HG02852 (cell line): ENCODE measurements at regions not wholly inside any gene's neighbourhood (a gene's known extent, or its start where the extent isn't known, plus 50 kb on each side); places are given as distances from the start of the nearest gene placed in this dataset.
"Not testable (repeated sequence)": the region's sequence is repeated elsewhere in the genome, so short reads cannot be mapped to it uniquely, and the experiment has no call there.

Source experiments
- ATAC-seq: cut with Tn5 transposase; IDR thresholded peaks from one replicate; pipeline ENCODE4 v1.9.1; 2021; ENCODE audit warnings: mild to moderate bottlenecking, moderate library complexity; ENCODE audit not compliant: unreplicated experiment

DNA sequence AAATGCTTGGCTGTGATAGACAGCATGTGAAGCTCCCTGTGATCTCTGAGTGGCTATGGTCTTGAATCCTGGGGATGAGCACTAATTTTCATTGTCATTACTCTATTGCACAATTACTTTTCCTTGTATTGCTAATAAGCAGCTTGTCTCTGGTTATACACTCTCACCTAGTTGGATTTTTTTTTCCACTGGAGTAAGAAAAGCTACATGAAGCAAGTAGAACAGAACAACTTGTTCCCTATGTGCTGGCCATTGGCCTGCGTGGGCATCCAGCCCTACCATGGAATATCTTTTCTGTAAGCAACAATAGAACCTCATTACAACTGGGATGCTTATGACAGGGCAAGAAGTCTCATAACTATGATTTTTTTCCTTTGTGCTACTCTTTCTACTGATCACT lies 807.4 kb downstream of the TNS3 start:
- no peak for ATAC-seq

DNA sequence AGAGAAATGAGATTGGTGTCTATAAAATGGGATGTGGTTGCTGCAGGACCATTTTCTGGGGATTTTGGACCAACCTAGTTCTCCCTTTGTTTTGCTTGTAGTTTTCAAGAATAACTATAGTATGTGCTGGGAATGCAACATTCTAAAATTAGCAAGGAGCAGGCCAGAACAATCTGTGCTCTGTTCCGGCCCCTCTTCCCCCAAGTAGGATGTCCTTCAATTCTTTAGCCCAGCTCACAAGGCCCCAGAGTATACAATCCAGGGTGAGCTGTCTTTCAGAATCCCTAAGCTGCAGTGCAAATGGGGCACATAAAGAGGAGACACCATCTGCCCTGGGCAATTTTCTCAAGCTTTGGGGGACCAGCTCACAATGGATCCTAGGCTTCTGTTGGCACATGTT lies 809.1 kb downstream of the TNS3 start:
- ATAC-seq, result no peak

DNA sequence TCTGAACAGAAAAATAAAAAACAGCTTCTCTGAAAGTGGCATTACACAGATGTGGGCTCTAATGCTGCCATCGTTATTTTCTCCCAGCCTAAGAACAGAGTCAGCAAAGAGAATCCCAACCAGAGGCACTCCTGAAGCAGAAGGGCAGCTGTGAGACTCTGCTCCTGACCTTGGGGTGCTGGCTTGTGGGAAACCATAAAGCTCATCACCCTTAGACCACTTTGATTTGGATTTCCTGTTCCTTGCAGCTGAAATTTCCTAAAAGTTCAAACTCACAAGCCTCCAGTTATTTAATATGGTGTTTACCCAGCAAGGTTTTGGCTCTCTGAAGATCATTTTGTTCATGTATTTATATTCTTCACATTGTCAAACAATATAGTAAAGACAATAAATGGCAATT lies 814.8 kb downstream of the TNS3 start:
- no peak for ATAC-seq

DNA sequence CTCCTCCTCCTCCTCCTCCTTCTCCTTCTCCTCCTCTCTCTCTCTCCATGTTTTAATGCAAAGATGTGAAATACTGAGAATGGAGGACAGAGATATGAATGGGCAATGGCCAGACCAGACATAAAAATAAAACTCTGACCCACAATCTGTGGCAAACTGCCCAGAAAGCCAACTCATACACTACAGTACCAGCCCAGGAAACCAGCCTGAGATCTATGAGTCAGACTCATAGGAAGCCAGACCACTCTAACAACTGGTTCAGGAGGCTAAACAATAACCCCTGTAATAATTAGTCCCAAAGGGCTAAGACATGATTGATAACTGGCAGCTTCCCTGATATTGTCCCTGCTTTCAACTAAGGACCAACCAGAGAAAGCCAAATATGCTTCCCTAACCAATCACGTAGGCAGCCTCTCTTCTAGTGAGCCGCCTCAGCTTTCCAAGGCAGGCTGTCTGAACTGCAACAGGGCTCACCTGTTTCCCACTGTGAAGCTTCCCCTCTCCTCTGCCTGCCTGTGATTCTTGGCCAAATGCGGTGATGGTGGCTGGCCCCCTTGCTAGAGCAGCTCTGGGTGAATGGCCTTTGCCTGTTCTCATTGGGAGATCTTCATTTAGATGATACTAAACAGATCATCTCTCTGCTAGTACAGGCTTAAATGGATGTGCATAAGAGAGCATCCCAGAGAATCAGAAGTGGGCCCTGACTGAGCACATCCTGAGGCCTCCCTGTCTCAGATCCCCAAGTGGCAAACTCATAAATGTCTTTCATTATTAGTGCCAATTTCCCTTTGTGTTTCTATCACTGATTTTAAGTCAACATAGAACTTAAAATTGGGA lies 817.6 kb downstream of the TNS3 start:
- no peak for ATAC-seq

DNA sequence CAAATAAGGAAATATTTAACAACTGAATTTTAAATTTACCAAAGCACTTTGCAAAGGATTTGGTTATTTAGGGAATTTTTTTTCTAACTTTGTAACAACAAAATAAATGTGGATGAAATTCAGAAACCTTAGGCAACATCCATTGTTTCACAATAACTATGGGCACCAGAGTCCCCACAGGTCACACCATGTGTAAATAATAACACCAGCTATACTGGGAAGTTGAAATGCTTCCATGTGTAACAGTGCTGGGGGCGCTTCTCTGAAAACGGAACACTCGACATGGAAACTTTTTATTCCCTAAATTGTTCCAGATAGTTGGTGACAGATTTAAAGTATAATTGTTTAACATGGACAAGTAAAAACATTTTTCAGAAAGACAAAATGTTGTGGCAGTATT lies 818.6 kb downstream of the TNS3 start:
- ATAC-seq, result no peak

DNA sequence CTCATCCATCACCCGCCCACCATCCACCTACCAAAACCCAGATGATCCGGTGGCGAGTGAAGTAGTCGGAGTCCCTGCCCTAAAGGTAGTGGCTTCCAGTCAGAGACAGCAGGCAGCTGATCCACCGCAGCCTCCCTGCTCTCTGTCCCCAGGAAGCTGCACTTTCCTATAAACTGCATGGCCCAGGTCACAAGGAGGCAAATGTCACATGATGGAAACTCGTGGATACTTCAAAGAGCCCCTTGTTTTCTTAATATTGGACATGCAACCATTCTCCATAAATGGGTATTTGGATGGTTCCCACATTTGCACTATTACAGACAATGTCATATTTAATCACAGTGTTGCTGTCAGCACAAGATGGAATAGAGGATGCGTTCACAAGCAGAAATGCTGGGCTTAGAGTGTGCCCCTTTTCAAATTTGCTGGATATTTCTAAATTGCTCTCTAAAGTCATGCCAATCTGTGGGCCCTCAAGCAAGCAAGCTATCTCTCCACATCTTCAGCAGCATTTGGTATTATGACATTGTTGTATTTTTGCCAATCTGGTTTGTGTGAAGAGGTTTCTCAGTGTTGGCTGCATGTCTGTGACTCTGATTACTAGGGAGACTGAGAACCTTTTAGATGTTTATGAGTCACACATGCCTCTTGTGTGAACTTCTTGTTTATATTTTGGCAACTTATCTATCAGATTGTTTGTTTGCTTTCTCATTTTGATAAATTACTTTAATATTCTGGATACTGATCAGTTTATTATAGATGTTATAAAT lies 822.0 kb downstream of the TNS3 start:
- ATAC-seq, result no peak

DNA sequence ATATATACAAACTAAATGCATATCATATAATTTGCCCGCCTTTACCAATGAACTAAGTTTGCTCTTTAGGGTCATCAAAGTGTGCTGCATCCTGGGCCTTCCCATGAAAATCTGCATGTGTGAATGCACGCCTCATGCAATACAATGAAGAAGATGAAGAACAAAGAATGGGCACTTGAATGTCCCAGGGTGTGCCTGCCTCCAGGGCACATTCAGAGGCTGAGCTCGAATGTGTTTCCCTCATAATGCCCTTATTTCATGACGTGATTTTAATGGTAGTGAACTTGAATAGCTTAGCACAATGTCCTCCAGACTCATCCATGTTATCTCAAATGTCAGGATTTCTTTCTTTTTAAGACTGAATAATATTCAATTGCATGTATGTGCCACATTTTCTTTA lies 824.9 kb downstream of the TNS3 start:
- no peak for ATAC-seq

DNA sequence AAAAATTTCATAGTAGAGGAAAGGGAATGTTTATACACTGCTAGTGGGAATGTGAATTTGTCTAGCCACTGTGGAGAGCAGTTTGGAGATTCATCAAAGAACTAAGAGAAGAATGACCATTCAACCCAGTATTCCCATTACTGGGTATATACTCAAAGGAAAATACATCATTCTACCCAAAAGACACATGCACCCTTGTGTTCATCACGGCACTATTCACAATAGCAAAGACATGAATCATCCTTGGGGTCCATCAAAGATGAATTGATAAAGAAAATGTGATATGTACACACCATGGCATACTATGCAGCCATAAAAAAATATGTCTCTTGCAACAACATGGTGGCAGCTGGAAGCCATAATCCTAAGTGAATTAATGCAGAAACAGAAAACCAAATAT lies 825.7 kb downstream of the TNS3 start:
- no peak for ATAC-seq

DNA sequence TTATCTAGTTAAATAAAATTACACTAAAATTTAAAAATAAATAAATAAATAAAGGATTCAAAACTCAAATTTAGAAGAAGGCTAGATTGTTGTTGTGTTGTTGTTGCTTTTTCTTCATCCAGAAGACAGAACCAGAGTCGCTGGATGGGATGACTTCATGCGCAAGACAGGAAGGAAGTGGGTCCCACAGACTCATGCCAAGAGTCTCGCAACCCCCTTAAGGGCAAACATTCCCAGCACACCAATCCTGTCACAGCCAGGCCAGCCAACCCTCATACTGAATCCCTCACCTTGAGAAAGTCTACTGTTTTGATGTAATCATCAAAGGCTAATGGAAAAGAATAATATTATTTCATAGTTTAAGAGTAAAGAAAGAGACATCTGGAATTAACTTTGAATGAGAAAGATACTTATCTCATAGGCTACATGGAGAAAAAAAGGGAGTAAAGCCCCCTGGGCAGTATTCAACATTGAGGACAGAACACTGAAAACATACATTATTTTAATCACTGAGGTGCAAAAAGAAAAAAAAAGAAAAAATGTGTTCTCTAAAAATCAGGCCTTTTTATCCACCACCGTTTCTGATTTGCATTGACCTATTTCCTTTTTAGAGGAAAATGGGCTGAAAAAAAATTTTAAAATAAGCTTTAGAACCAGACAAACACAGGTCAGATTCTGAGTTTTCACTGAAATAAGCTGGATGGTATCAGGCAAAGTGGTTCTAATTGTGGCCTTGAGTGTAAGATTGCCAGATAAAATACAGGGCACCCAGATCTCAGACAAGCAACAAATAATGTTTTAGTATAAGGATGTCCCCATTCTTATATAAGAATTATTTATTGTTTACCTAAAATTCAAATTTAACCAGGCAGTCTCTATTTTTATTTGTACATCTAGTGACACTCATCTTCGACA lies 826.5 kb downstream of the TNS3 start:
- ATAC-seq, result no peak

DNA sequence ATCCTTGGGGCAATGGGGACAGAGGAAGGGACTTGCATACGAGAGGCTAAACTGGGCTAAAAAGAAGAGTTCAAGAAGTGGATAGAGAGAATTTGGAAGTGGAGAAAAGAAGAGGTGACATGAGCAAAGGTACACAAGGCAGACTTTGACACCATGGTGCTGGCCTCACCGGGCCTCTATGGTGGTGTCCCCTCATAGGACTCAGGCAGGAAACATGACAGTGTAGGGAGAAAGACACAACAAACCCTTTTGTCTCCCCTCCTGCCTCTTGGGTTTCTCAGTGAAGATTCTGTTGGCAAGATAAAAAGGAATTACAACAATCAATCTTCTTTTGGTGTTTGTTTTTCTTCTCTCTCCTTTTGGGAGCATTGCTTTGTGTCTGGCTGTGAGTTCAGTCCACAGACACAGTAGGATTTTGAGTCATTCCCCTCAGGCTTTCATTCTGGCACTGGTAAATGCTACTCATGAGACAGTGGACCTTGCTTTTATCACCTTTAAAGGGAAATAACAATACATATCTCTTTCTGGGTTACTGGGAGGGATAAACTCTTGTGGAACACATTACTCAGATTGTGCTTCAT lies 827.7 kb downstream of the TNS3 start:
- no peak for ATAC-seq

DNA sequence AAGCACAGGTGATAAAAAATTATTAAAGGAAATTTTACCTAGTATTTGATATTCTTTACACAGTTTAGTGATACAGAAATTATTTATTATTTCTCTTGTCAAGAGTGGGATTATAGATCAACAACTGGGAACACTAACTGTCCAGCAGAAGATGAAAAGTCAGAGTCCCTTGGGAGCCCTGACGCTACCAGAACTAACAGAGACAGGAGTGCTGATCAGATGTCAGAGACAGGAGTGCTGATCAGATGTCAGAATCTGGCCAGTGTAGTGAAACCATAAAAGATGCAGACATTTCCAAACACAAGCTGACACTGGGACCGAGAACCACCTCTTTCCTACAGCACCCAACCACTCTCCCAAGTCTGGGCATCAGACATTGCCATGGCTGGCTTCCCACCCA lies 828.2 kb downstream of the TNS3 start:
- ATAC-seq, result no peak

DNA sequence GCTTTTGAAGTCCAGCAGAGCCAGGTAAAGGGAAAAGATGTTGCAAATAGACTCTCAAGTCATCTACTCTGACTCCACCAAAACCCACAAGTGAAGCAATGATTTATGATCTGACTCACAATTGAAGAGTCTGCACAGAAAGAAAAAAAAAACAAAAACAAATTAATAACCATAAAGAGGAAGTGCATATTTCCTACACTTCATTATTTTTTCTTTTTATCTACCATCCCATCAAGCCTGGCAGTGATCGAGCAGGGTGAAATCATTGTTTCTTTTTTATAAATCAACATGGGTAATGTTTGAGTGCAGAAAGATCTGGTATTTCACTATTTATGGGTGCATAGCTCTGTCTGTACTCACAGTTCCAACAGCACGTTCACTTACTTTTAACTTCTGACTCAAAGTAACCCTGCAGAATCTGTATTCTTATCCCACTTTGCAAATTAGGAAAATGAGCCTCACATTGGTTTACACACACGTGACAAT lies 829.0 kb downstream of the TNS3 start:
- no peak for ATAC-seq

DNA sequence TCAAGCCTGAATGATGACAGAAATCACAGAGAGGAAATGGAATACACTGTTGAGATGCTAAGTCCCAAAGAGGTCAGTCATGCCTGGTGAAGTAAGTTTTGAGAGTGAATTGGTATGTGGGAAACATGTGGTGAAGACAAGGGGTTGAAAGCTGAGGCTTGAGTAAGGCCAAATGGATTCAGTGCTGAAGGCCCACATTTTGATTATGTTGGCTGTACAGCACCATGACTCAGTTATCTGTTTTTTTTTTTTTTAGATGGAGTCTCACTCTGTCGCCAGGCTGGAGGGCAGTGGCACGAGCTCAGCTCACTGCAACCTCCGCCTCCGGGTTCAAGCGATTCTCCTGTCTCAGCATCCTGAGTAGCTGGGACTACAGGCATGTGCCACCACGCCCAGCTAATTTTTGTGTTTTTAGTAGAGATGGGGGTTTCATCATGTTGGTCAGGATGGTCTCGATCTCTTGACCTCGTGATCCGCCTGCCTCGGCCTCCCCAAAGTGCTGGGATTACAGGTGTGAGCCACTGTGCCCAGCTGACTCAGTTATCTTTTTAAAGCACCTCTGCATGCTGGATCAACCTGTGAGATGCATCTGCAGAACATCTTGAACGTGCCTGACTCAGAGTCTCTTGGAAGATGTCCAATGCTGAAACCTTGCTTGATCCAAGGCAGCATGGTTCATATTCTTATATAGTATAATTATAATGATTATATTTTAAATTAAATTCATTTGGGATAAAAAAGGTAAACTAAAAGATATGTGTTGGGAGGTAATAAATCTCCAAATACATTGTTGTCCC lies 829.8 kb downstream of the TNS3 start:
- not testable (repeated sequence) for ATAC-seq

DNA sequence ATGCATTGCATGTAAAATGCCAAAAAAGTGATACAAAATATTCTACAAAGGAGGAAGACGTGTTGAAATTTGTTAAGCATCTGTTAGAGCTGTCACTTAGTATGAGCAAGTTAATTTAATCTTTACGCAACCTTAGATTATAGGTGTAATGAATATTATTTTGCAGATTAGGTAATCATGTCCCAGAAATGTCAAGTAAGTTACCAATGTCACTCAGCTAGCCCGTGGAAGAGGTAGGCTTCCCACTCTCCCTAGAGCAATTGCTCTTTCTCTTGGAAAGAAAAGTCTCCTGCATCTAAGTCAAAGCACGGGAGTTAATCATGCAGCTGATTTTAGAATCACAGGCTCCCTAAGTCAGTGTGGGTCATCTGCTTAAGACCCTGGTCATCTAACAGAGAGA lies 830.4 kb upstream of the IGFBP3 start:
- no peak for ATAC-seq

DNA sequence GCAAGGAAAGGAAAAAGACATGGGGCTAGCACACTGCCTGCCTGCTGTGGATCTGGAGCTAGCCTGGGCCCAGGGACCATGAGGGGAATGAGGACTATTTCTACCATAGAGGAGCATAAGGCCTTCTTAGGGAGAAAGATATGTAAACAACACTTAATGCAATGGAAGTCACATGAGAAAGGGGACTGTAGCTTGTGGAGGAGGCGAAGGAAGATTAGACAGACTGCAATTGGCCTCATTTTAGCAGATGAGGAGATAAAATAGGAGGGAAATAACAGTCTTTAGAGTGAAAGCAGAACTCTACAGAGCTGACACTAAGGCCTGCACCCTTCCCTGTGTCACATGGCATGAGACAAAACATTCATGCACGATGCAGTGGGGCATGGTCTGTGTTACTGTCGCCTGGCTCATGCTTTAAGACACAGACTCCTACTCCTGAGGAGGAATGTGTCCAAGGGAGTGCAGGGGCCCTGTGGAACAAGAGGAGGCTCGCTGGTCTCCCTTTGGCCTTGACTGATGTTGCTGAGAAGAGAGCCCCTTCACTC lies 829.3 kb upstream of the IGFBP3 start:
- no peak for ATAC-seq

DNA sequence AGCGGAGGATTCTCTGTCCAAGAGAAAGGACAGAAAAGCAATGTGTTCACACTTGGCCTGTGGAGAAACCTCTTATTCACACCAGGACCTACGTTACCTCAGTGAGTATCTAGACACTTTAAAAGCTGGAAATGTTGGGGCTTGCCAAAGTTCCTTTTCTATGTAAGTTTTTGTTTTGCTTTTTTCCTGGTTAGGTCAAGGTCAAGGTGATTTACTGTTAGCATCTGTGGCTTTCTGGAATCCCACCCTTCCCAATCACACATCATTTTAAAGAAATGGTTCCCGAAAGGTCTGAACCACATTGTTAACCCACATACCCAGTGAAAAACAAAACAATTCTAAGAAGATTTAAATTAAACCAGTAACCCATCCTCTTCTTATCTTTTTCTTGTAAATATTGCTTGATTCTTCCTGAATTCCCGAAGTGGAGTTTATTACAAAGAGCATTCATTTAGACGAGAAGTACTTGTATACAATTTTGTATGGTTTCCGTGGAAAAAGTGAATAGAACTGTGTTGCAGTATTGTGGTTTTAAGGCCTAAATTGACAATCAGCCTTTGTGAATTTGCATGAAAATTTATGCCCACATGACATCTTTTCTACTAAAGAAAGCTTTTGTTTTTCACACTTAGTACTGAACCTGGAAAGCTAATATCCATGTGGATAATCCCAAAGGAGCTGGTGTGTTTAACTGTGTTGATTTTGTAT lies 827.0 kb upstream of the IGFBP3 start:
- no peak for ATAC-seq

DNA sequence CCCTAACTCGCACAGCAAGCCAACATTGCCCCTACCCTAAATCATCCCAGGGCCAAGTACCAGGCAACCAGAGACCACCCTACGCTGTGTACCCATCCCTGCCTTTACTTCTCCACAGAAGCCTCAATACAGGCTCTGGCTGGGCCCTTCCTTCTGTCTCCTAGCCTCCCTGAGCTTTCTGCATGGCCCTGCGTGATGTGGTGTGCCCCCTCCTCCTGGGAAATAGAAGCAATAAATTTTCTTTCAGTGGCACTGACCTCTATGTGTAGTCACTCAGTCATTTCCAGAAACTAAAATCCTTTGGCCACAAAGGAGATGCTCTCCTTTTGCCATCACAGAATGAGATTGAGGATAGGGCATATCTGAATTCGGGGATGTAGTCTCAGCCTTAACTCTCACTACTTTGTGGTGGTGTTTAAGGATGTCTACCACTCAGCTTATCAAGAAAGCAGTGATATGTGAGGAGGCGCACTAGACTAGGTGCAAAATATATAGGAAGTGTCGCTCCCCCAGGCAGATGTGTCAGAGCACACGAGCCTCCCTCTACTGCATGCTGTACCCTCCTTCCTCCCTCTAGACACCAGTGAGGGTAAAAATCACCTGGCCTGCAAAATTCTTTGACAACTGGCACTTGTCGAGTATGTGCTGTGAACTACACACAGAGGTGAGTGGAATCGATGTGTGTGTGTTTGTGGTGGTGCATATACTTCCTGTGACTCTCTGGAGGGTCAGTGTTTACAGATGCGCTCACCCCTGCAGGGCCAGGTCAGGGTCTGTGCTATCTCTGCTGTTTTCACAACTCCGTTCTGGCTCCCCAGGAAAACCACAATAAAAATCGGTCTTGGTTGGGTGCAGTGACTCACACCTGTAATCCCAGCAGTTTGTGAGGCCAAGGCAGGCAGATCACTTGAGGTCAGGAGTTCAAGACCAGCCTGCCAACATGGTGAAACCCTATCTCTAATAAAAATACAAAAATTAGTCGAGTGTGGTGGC lies 825.9 kb upstream of the IGFBP3 start:
- no peak for ATAC-seq

DNA sequence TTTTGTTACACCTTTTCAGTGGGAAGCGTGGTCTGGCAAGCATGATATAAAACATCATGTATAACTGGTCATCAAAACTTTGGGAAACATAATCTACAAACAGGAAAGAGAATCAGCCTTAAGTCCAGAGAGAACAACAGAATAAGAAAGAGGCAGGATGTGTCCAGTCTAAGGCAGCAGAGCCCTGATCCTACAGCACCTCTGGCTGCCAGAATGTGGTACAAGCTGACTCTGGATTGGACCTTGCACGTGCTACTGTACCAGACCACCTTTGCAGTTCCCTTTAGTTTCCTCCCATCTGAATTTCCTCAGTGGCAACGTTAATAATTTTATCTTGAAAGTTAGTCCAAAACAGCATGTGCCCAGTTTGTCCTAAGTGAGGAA lies 824.6 kb upstream of the IGFBP3 start:
- no peak for ATAC-seq
